ENCODE measurements at regions not wholly inside any gene's neighbourhood (a gene's known extent, or its start where the extent isn't known, plus 50 kb on each side); places are given as distances from the start of the nearest gene placed in this dataset.
"Not testable (repeated sequence)": the region's sequence is repeated elsewhere in the genome, so short reads cannot be mapped to it uniquely, and the experiment has no call there.

GRCh38 chr15:54749461-54749860 is 447.3 kb downstream of the RSL24D1 start:
- DNase-seq (ENCODE audit: low spot score): not testable (repeated sequence)

GRCh38 chr15:54722342-54722986 is 474.3 kb downstream of the RSL24D1 start:
- no peak for DNase-seq (ENCODE audit: low spot score)

GRCh38 chr15:54719325-54719724 is 477.4 kb downstream of the RSL24D1 start:
- DNase-seq (ENCODE audit: low spot score): no peak

- no peak for DNase-seq (ENCODE audit: low spot score)
These were observed 488.7 kb downstream of the RSL24D1 start for GRCh38 chr15:54707805-54708752.

- DNase-seq (ENCODE audit: low spot score): no peak
These were observed 509.1 kb downstream of the RSL24D1 start for GRCh38 chr15:54687628-54688027.

All from hematopoietic multipotent progenitor cell treated with erythropoietin and hydrocortisone succinate and interleukin-3 and kit ligand, for 15 days (in vitro differentiated cells).